ENCODE measurements at regions not wholly inside any gene's neighbourhood (a gene's known extent, or its start where the extent isn't known, plus 50 kb on each side); places are given as distances from the start of the nearest gene placed in this dataset.

DNA sequence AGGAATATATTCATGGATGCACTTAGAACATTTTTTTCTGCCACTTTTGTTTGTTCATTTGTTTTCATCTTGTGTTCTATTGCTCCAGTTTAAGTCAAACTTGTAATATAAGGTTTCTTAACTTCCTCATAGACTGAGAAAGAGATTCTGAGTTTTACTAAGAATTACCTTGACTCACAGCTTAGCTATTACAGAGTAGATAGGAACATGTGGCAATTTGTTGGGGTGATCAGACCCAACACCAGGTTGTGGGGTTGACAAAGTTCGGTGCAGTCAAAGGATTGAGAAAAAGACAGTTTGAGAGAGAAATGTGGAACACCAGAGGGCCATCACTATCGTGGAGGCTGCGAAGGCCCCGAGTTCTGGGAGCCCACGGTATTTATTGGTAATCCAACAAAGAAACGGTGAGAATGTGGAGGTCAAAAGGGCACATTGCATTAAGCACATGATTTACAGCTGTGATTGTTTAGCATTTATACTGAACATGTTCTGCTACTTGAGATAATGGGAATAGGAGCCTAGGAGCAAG is 2526.0 kb downstream of the PCDH9 start:
- TF ChIP-seq YY1 (IDR thresholded peaks at IDR 0.05; ENCODE audit: low read depth) (no peak), TEAD4 (IDR thresholded peaks at IDR 0.05) (no peak), ZBTB7A (IDR thresholded peaks at IDR 0.05; ENCODE audit: low read depth) (no peak), CEBPB (IDR thresholded peaks at IDR 0.05) (no peak), EGR1 (IDR thresholded peaks at IDR 0.05) (no peak), EP300 (IDR thresholded peaks at IDR 0.05; ENCODE audit: borderline replicate concordance) (no peak), FOXM1 (IDR thresholded peaks at IDR 0.05; ENCODE audit: borderline replicate concordance, low read depth) (no peak)
- TF ChIP-seq, protein P1, sequence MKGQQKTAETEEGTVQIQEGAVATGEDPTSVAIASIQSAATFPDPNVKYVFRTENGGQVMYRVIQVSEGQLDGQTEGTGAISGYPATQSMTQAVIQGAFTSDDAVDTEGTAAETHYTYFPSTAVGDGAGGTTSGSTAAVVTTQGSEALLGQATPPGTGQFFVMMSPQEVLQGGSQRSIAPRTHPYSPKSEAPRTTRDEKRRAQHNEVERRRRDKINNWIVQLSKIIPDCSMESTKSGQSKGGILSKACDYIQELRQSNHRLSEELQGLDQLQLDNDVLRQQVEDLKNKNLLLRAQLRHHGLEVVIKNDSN (IDR thresholded peaks at IDR 0.05): no peak
- TF ChIP-seq, protein P2, sequence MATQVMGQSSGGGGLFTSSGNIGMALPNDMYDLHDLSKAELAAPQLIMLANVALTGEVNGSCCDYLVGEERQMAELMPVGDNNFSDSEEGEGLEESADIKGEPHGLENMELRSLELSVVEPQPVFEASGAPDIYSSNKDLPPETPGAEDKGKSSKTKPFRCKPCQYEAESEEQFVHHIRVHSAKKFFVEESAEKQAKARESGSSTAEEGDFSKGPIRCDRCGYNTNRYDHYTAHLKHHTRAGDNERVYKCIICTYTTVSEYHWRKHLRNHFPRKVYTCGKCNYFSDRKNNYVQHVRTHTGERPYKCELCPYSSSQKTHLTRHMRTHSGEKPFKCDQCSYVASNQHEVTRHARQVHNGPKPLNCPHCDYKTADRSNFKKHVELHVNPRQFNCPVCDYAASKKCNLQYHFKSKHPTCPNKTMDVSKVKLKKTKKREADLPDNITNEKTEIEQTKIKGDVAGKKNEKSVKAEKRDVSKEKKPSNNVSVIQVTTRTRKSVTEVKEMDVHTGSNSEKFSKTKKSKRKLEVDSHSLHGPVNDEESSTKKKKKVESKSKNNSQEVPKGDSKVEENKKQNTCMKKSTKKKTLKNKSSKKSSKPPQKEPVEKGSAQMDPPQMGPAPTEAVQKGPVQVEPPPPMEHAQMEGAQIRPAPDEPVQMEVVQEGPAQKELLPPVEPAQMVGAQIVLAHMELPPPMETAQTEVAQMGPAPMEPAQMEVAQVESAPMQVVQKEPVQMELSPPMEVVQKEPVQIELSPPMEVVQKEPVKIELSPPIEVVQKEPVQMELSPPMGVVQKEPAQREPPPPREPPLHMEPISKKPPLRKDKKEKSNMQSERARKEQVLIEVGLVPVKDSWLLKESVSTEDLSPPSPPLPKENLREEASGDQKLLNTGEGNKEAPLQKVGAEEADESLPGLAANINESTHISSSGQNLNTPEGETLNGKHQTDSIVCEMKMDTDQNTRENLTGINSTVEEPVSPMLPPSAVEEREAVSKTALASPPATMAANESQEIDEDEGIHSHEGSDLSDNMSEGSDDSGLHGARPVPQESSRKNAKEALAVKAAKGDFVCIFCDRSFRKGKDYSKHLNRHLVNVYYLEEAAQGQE (IDR thresholded peaks at IDR 0.05; ENCODE audit: low read depth): no peak
- TF ChIP-seq, protein P3, sequence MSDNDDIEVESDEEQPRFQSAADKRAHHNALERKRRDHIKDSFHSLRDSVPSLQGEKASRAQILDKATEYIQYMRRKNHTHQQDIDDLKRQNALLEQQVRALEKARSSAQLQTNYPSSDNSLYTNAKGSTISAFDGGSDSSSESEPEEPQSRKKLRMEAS (IDR thresholded peaks at IDR 0.05): no peak

DNA sequence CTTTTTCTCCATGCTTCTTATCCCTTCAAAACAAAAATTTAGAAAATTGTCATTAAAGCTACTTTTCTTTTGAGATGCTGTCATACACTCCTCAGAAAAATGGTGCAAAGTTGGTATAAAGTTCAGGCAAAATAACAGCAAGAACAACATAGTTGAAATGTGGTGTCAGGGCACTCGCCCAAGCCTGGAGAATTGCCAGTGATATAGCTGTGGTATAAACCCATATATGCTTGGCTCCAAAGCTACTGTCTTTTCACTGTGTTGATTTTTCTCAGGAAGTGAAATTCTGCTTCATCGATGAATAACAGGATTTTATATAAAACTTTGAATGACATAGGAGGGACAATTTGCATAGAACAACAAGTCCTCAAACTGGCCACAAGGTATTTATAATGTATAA is 2532.9 kb downstream of the PCDH9 start:
- TF ChIP-seq, protein P1 (IDR thresholded peaks at IDR 0.05): no peak
- TF ChIP-seq CREB1 (IDR thresholded peaks at IDR 0.05; ENCODE audit: low read depth) (no peak), ZBTB7A (IDR thresholded peaks at IDR 0.05; ENCODE audit: low read depth) (no peak), TAF1 (IDR thresholded peaks at IDR 0.05; ENCODE audit: low read depth) (no peak), NFIC (IDR thresholded peaks at IDR 0.05) (no peak), TEAD4 (IDR thresholded peaks at IDR 0.05) (no peak), YY1 (IDR thresholded peaks at IDR 0.05; ENCODE audit: low read depth) (no peak), RAD21 (IDR thresholded peaks at IDR 0.05; ENCODE audit: low read depth) (no peak), TCF12 (IDR thresholded peaks at IDR 0.05; ENCODE audit: low read depth) (no peak), FOXM1 (IDR thresholded peaks at IDR 0.05; ENCODE audit: borderline replicate concordance, low read depth) (no peak)
- TF ChIP-seq, protein P2 (IDR thresholded peaks at IDR 0.05; ENCODE audit: low read depth): no peak

DNA sequence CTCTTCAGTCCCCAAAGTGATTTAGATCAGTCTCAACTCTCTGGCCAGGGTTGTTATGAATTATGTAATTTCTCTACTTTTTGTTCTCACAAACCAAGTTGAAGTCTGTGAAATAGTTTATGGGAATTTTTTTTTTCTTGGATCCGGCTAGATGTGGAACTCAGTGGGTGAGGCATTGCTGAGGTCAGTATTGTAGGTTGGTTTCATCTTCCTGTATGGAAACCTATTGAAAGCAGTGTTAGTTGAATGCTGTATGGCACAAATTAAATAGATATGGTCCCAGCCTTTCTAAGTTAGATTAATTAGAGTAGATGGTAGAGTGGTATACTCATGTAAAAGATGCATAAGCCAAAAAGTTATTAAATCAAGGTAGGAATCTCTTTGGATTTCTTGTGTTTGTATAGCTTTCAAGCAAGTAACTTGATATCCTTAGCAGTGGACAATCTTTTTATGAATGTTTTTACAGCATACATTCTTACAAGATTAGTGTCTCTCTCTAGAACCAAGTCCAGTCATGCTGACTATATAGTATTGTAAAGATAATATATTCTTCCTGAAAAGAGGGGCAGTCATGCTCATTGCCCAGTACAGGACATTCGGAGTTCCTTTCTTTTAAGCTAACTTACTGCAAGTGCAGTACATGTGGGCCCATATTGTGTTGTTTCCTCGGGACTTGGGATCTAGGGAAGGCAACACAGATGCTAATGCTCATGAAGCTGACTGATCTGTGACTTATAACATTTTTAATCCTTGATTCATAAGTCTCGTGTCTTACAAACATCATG is 2541.1 kb downstream of the PCDH9 start:
- TF ChIP-seq TCF12 (IDR thresholded peaks at IDR 0.05; ENCODE audit: low read depth): no peak
- TF ChIP-seq, protein P1 (IDR thresholded peaks at IDR 0.05): no peak

DNA sequence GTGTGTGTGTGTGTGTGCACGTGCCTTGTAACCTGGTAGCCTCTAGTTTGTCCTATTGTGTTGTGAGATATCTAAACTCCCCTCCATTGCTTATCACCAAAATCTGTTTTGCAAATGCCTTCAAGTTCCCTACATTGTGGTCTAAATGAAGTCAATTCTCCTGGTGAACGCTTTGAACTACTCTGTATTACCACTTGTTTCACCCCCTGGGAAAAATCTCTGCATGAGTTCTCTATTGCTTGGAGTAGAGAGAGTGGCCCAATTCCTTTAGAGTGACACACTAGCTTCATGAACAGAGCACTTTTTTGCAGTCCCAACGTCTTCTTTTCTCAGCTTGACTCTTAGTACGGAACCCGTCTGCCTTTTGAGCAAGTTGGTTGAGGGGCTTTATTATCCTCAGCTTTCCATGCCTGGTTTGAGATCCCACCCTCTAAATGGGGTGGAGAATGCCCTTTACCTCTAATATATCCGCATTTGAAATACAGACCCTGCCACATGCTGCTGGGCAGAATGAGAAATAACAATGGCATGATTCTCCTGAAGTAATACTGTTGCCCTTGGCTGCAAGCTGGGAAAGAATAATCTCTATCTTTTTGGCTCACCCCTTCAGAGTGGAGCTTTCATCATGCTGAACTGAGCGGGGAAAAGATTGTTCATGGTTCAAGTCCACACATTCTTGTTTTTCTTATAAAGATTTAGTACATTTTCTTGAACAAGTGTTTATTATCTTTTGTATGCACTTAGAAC is 2545.3 kb downstream of the PCDH9 start:
- TF ChIP-seq TEAD4 (IDR thresholded peaks at IDR 0.05) (no peak), CEBPB (IDR thresholded peaks at IDR 0.05) (no peak), EGR1 (IDR thresholded peaks at IDR 0.05) (no peak), TAF1 (IDR thresholded peaks at IDR 0.05; ENCODE audit: low read depth) (no peak), NFIC (IDR thresholded peaks at IDR 0.05) (no peak), TCF12 (IDR thresholded peaks at IDR 0.05; ENCODE audit: low read depth) (no peak), ZBTB7A (IDR thresholded peaks at IDR 0.05; ENCODE audit: low read depth) (no peak), FOXM1 (IDR thresholded peaks at IDR 0.05; ENCODE audit: borderline replicate concordance, low read depth) (no peak), CREB1 (IDR thresholded peaks at IDR 0.05; ENCODE audit: low read depth) (no peak), RAD21 (IDR thresholded peaks at IDR 0.05; ENCODE audit: low read depth) (no peak), EP300 (IDR thresholded peaks at IDR 0.05; ENCODE audit: borderline replicate concordance) (no peak), YY1 (IDR thresholded peaks at IDR 0.05; ENCODE audit: low read depth) (no peak)
- TF ChIP-seq, protein P3 (IDR thresholded peaks at IDR 0.05): no peak
- TF ChIP-seq, protein P2 (IDR thresholded peaks at IDR 0.05; ENCODE audit: low read depth): no peak
- TF ChIP-seq, protein P1 (IDR thresholded peaks at IDR 0.05): no peak
